Stimulated activated CD4-positive, alpha-beta T cell treated with anti-CD3 and anti-CD28 coated beads, Interleukin-1b, Interleukin-23, amount 100 ng/mL, for 24 hours (primary cell): ENCODE measurements at regions not wholly inside any gene's neighbourhood (a gene's known extent, or its start where the extent isn't known, plus 50 kb on each side); places are given as distances from the start of the nearest gene placed in this dataset.
"Not testable (repeated sequence)": the region's sequence is repeated elsewhere in the genome, so short reads cannot be mapped to it uniquely, and the experiment has no call there.

Experiments used
- DNase-seq, 4 experiments: peaks; one replicate each; pipeline ENCODE4 v3.0.0-alpha.2; 2020; ENCODE audit warnings: low read depth in 4 of 4, low spot score in 1 of 4

- DNase-seq, result no peak
Measured at GRCh38 chr7:68050627-68051026, 1054.0 kb downstream of the TYW1 start.

DNA sequence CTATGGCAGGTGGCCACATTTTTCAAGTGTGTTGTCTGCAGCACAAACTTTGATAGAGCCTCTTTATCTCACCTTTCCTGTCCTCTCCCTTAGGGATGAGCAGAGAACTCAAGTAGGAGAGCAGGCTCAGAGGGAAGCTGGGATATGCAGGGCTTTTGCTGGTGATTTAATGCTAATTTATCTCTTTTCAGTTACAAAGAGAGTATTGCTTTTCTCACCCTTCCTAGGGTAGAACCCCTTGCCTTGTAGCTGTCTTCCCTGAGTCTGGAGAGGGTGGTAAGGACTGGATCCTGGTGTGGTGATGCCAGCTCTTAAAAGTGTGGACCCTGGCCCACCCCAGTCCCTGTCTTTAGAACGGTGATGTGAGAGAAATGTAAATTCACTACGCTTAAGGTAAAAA lies 1061.4 kb downstream of the TYW1 start:
- DNase-seq, result no peak

DNA sequence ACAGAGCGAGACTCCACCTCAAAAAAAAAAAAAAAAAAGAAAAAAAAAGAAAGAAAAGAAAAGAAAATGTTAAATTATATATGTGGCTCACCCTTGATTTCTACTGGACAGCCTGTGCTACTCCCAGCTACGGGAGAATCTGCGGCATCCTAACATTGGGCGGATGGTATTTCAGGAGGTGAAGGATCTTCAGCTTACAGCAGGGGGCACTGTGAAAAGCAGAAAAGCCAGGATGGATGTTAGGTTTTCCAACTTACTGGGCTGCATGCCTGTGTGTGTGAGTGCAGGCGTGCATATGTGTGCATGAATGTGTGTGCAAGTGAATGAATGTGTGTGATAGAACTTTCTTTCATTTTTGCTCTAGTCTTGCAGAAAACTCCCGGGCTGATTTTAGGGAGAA lies 1066.5 kb downstream of the TYW1 start:
- no peak for DNase-seq

DNA sequence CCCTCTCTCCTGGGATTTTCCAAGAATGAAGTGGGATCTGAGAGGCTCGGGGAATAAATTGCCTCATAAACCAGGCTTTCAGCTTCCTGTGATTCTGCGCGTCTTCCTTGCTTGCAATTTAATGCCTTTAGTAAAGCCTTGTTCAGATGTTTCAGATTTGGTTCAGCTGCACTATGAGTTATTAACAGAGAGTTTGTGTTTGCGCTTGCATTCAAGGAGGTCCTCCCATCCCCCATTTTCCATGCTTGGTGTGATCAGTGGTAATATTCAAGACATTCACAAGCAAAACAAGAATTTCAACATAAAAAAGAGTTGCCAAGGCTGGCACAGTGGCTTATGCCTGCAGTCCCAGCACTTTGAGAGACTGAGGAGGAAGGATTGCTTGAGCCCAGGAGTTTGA lies 1068.9 kb downstream of the TYW1 start:
- no peak for DNase-seq

GRCh38 chr7:68067845-68068244 lies 1071.2 kb downstream of the TYW1 start:
- DNase-seq, result no peak

GRCh38 chr7:68070992-68071391 lies 1074.4 kb downstream of the TYW1 start:
- DNase-seq, result no peak

DNA sequence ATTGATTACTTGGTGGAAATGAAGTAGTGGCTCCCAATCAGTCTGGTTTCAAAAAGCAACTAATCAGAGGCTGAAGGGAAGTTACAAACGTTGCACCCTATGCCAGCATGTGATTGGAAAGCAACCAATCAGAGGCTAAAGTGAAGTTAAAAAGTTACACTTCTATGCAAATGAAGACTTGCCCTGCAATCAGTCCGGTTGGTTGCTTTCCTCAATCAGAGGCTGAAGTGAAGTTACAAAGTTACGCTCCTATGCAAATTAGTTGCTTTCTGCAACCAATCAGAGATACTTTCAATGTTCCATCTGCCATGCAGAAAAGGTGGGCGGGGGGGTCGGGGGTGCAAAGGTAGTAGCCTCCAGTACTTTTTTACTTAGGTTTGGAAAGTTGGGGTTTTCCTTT lies 1077.1 kb downstream of the TYW1 start:
- DNase-seq, result no peak

GRCh38 chr7:68074242-68074641 lies 1077.6 kb downstream of the TYW1 start:
- DNase-seq, result no peak

- DNase-seq, result no peak
Measured at GRCh38 chr7:68078157-68078710, 1081.6 kb downstream of the TYW1 start.

GRCh38 chr7:68082066-68082960 lies 1085.7 kb downstream of the TYW1 start:
- DNase-seq, result not testable (repeated sequence)

GRCh38 chr7:68082961-68083657 lies 1086.5 kb downstream of the TYW1 start:
- DNase-seq, result not testable (repeated sequence)

DNA sequence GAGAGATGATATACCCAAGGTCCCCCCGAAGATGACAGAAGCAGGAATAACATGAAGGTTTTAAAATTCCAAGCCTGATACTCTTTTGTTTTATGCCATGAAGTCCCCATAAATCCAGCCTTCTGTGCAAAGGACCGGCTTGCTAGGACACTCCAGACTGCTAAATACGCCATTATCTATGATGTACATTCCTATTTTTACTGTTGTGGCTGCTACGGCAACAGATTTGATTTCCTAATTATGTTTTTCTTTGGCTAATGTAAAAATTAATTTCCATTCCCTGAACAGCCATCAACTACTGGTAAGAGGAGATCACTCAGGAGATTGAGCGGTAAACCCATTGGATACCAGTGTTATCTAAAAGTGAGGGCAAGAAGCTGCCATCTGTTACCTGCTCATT lies 1090.8 kb downstream of the TYW1 start:
- no peak for DNase-seq

DNA sequence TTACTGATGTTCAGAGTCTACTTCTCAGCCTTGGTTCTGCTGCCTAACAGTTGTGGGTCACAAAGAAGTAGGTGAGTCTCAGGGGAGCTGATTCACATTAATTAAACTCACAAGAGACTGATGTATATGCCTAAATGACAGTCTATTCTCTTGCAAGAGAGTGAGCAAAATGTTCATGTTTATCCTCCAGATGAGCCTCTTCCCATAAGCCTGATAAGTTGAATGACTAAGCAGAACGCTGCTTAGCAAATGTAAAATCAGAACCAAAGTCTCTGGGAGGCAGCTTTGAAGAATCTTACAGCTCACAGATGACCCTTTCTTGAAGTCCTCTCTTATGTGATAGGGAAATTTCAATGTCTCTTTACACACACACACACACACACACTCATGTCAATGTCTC lies 1092.2 kb downstream of the TYW1 start:
- no peak for DNase-seq

GRCh38 chr7:68090256-68090655 lies 1093.6 kb downstream of the TYW1 start:
- not testable (repeated sequence) for DNase-seq

- no peak for DNase-seq
Measured at GRCh38 chr7:68103319-68103718, 1106.7 kb downstream of the TYW1 start.

DNA sequence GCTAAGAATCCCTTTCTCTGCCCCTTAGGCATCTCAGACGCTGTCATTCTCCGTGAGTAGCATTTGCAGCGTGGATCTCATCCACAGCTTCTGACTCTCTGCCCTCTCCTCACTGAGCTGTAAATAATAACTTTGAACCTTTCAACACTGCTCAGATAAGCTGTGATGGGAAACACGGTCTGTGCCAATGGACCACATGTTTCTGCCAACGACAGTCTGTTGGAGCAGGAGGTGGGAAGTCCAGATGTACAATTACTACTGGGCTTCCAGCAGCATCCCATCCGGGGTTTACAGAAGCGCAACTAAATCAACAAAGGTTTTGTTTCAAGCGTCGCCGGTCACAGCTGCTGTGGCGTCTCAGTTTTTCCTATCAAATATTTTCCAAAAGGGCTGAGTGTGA lies 1110.6 kb downstream of the TYW1 start:
- DNase-seq, result no peak

DNA sequence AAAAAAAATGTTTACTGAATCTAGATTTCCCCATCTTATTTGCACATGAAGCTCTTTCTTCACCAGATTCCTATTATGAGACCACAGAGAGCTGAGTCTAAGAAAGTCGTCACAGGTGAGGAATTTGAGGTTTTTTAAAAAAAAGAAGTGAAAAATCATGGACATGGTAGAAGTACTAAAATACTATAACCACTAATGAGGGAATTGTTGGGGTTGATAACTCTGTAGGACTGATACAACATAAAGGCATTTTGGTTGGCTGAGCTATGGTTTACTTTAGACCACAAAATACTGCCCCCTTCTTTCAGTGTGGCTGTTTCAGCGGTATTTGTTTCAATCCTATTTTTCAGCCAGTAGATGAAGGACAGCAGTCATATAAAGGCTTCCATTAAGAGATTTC lies 1111.3 kb downstream of the TYW1 start:
- DNase-seq, result no peak

- DNase-seq, result no peak
Measured at GRCh38 chr7:68109299-68109698, 1112.7 kb downstream of the TYW1 start.

- no peak for DNase-seq
Measured at GRCh38 chr7:68119411-68119810, 1122.8 kb downstream of the TYW1 start.

DNA sequence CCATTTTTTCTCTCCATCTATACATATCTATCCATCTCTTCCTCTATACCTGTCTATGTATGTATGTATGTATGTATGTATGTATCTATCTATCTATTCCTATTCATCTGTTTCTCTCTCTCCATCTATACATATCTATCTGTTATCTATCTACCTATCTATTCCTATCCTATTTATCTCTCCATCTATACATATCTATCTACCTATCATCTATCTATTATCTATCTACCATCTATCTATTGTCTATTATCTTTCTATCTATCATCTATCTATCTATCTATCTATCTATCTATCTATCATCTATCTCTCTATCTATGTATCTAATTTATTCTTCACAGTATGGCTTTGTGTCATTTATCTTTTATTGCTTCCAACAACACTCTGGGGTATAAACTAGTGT lies 1124.4 kb downstream of the TYW1 start:
- DNase-seq, result no peak

DNA sequence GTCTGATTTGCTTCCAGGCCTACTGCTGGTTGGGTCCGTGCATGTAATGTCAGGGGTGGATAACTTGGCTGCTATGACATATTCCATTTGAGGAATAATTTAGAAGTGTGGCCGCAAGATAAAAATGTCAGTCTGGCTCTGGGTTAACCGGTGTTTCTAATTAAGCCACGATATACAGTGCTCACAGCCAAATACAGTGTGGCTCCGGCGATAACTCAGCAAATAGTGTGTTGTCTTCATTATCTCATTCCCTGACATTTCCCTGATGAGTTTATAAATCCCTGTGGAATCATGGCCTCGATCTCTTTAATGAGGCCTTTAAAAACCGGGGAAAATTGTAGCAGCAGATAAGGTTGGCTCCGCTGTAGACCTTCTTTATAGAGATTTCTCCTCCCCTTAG lies 1125.0 kb downstream of the TYW1 start:
- no peak for DNase-seq

GRCh38 chr7:68122801-68123200 lies 1126.2 kb downstream of the TYW1 start:
- no peak for DNase-seq
